Osteoblast (primary cell): ENCODE measurements at regions not wholly inside any gene's neighbourhood (a gene's known extent, or its start where the extent isn't known, plus 50 kb on each side); places are given as distances from the start of the nearest gene placed in this dataset.

Experiments
- DNase-seq: peaks from one replicate; pipeline ENCODE4 v3.0.0; 2011; ENCODE audit warnings: low spot score, mixed read lengths; ENCODE audit not compliant: insufficient read length; ENCODE audit errors: missing footprints
- H2AFZ ChIP-seq: 2 replicates; pipeline ENCODE4 v1.6.0; 2011; ENCODE audit warnings: mild to moderate bottlenecking, low read length
- H3K27ac ChIP-seq: 2 replicates; pipeline ENCODE4 v1.5.1; 2011; ENCODE audit warnings: mild to moderate bottlenecking, low read depth, low read length, moderate library complexity
- H3K27me3 ChIP-seq: 2 replicates; pipeline ENCODE4 v1.6.0; 2012; ENCODE audit warnings: mild to moderate bottlenecking, control low read depth, inconsistent platforms, low read length, moderate library complexity; ENCODE audit not compliant: insufficient read depth
- H3K36me3 ChIP-seq: 2 replicates; pipeline ENCODE4 v1.5.1; 2011; ENCODE audit warnings: mild to moderate bottlenecking, low read length, control low read depth, moderate library complexity; ENCODE audit not compliant: insufficient read depth
- H3K4me1 ChIP-seq: 2 replicates; pipeline ENCODE4 v1.5.1; 2011; ENCODE audit warnings: mild to moderate bottlenecking, low read length, control low read depth, moderate library complexity; ENCODE audit not compliant: insufficient read depth
- H3K4me2 ChIP-seq: 2 replicates; pipeline ENCODE4 v1.6.0; 2011; ENCODE audit warnings: mild to moderate bottlenecking, low read length; ENCODE audit not compliant: insufficient read depth
- H3K4me3 ChIP-seq: fragments of 200-600 bp; sonication (generic); 3 replicates; pipeline ENCODE4 v1.5.1; 2012; ENCODE audit warnings: mild to moderate bottlenecking, low read length, inconsistent platforms; ENCODE audit not compliant: insufficient read depth
- H3K79me2 ChIP-seq: 2 replicates; pipeline ENCODE4 v1.6.0; 2012; ENCODE audit warnings: mild to moderate bottlenecking, low read length, control low read depth, inconsistent platforms; ENCODE audit not compliant: insufficient read depth
- H3K9me3 ChIP-seq: 2 replicates; pipeline ENCODE4 v1.5.1; 2011; ENCODE audit warnings: low read depth, low read length, control low read depth
- H4K20me1 ChIP-seq: 2 replicates; pipeline ENCODE4 v1.6.0; 2012; ENCODE audit warnings: mild to moderate bottlenecking, low read length, control low read depth; ENCODE audit not compliant: insufficient read depth
- CTCF ChIP-seq: IDR thresholded peaks from 2 replicates; pipeline ENCODE4 v1.5.1; 2011; ENCODE audit warnings: mild to moderate bottlenecking, low read depth, low read length, moderate library complexity; ENCODE audit errors: extremely low read depth

DNA sequence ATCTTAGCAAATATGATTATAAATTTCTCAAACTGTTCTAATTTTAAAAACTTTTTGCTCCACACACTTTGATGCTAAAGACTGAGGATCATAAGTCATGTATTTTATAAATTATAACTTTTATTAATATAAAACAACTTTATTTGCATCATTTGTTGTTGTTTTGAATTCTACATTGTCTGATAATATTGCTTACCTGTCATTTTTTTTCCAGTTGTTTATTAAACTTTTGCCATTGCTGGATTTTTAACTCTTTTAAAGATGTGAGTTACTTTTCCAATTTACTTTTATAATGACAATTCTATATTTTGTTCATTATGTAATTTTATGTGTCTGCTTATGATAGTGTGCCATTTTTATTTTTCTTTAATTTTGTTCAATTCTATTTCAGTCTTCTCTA, 2071.2 kb upstream of the C9orf72 start:
- Histone ChIP-seq H3K79me2 (no peaks in the 10 kb centered on the region), H3K36me3 (no peaks in the 10 kb centered on the region), H3K4me3 (no peak overlapping the region), H3K27ac (no peak overlapping the region), H3K4me2 (no peak overlapping the region), H2AFZ (no peak overlapping the region), H3K4me1 (no peaks in the 10 kb centered on the region), H3K27me3 (no peaks in the 10 kb centered on the region), H4K20me1 (no peaks in the 10 kb centered on the region), H3K9me3 (no peaks in the 10 kb centered on the region)
- TF ChIP-seq CTCF: no peak
- no peak for DNase-seq

DNA sequence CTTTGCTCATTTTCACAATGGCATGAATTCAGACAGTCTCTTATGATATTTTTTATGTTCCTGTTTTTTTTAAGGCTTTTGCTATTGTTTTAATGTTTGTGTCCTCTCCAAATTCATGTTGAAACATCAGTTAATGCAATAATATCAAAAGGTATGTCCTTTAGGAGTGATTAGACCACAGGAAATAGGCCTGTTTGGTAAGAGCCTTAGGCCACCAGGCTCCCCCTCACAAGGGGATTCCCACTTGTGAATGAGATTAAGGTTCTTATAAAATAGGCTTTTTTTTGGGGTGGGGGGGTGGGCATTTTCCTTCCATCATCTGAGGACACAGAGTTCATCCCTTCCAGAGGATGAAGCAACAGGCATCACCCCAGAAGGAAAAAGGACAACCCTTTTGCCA, 2074.2 kb upstream of the C9orf72 start:
- Histone ChIP-seq H3K4me2 (no peak overlapping the region), H3K4me1 (no peaks in the 10 kb centered on the region), H2AFZ (no peak overlapping the region), H3K36me3 (no peaks in the 10 kb centered on the region), H3K9me3 (peaks cover 2% of the 10 kb centered on the region), H3K27me3 (no peaks in the 10 kb centered on the region), H3K27ac (no peak overlapping the region), H3K4me3 (no peak overlapping the region), H3K79me2 (no peaks in the 10 kb centered on the region), H4K20me1 (no peaks in the 10 kb centered on the region)
- DNase-seq: no peak
- TF ChIP-seq CTCF: no peak

- H3K27ac ChIP-seq: no peak overlapping the region
- H3K4me3 ChIP-seq: no peak overlapping the region
- TF ChIP-seq CTCF: no peak
- no peaks in the 10 kb centered on the region for H3K36me3 ChIP-seq
- H3K9me3 ChIP-seq: peaks cover 2% of the 10 kb centered on the region
- H4K20me1 ChIP-seq: no peaks in the 10 kb centered on the region
- no peak overlapping the region for H3K4me2 ChIP-seq
- H3K27me3 ChIP-seq: no peaks in the 10 kb centered on the region
- no peaks in the 10 kb centered on the region for H3K4me1 ChIP-seq
- no peaks in the 10 kb centered on the region for H3K79me2 ChIP-seq
- no peak overlapping the region for H2AFZ ChIP-seq
- no peak for DNase-seq
Observed at GRCh38 chr9:29648132-29648531, 2074.9 kb upstream of the C9orf72 start.

DNA sequence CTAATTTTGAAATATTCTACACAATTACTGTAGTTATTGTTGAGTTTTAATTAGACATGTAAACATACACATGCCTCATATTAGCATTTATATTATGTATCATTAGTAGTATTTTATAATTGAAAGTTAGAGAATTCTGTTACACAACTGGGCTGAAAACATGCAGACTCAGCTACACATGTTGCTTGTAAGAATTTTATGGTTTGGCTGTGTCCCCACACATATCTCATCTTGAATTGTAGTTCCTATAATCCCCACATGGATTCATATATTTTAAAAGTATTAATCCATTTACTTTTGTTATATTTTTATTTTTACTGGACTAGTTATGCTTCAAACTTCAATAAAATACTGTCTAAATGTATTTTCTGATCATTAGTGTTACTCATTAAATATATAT, 2075.3 kb upstream of the C9orf72 start:
- no peak for DNase-seq
- TF ChIP-seq CTCF: no peak
- Histone ChIP-seq H3K4me3 (no peak overlapping the region), H3K9me3 (peaks cover 2% of the 10 kb centered on the region), H3K4me1 (no peaks in the 10 kb centered on the region), H3K4me2 (no peak overlapping the region), H3K36me3 (no peaks in the 10 kb centered on the region), H3K27ac (no peak overlapping the region), H2AFZ (no peak overlapping the region), H3K27me3 (no peaks in the 10 kb centered on the region), H4K20me1 (no peaks in the 10 kb centered on the region), H3K79me2 (no peaks in the 10 kb centered on the region)
